ENCODE measurements at regions not wholly inside any gene's neighbourhood (a gene's known extent, or its start where the extent isn't known, plus 50 kb on each side); places are given as distances from the start of the nearest gene placed in this dataset.

DNA sequence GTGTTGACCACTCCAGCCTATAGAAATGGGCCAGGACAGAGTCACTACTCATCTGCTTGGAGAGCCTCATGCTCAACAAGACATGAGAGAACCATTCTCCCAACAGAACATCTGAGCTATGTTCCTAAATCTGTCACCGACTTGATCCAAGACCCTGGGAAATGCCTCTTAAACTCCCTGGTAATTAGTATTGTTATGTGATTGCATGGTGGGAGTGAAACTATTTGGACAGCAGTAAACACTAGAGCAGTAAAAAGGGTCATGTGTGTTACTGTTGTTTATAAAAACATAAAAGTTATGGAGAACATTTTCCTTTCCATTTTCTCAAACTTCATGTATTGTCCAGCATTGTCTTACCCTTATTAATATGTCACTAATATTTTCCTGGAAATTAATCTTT lies 369.8 kb upstream of the FAT3 start:
- no peak for FAIRE-seq

DNA sequence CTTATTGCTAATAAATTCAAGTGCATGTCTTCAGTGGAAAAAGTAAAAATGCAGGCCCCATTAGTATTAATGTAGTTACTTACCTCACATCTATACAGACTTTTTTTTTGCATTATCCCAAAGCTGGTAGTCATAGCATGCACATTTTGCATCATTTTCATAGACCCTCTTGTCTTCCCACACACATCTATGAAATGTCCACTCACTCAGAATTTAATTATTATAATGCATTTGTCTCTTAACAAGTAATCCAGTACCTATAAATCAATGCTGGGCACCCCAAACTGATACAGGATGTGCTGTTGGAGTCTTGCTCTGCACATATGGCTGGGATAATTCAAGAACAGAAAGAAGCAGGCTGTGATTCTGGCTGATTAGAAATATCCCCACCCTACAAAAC lies 370.4 kb upstream of the FAT3 start:
- FAIRE-seq: no peak

DNA sequence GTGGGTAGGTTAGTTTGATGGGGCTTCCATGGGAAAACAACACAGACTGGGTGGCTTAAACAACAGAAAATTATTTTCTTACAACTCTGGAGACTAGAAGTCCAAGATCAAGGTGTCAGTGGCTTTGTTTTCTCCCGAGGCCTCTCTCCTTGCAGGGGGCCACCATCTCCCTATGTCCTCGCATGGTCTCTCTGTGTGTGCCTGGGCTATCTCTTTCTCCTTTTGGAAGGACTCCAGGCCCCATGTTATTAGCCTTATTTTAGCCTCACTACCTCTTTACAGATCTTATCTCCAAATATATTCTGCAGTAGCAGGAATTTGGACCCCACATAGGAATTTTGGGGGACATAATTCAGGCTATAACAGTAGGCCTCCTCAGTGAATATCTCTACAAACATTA lies 372.7 kb upstream of the FAT3 start:
- FAIRE-seq: no peak

DNA sequence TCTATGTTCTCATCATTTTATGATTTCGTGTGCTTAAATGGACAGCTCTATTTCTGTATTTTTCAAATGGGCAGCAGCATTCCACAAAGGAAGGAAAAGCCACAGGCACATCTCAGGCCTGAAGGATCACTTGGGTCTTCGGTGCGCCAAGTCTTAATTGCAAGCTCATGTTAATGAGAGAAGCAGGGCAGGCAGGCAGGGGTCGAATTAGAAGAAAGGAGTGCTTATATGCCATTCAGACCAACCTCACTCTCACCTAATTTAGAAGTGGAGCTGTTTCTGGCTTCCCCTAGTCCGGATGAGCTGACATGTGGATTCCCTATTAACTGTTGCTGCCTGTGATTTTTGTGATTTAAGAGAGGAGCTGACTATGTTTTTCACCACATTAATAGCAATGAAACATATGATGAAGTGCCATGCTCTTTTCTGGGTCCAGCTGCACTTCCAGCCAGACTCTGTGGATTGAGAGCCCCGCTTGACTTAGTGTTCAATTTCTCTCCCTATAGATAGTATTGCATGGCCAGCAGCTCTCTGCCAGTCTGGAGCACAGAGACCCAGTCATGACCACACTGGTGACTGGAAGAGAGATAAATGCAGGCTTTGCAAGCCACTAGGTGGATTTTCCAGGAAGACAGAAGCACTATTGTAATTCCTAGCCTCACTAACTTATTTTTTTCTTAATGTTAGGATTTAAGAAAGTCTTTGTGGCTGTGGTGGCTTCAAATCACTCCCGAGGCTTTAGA lies 373.9 kb upstream of the FAT3 start:
- FAIRE-seq: no peak

DNA sequence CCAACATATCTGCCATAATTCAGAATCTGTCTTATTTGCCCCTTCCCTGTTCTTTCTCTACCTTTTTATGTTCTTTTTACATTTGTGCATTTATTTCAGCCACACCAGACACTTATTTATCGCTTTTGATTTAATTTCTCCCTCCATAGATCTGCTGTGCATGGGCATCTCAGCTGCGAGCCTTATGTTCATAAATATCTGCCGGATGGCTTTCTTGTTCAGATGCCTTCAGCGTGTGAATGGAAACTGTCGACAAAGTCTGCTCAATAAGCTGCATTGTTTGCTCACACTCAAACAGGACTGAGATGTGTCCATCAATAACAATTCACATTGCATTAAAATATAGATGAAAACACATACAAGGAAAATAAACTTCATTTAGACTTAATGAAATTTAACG lies 374.6 kb upstream of the FAT3 start:
- FAIRE-seq: no peak

DNA sequence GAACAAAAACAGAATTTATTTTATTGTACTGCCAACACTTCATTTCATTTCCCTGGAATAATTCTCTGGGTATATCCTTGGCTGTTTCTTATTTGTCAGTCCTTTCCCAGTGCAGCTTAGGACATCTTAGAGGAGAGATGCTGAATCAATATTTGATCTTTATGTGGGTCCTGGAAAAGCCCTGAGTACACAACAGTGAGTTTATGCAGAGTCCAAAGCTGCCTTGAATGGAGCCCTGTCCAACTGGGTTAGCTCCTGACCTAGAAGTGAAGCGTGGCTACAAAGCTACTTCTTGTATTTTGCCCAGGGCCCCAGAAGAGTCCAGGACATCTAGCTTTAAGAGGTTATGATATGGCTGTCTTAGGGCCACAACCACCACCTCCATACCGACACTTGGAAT lies 378.0 kb upstream of the FAT3 start:
- FAIRE-seq: no peak

DNA sequence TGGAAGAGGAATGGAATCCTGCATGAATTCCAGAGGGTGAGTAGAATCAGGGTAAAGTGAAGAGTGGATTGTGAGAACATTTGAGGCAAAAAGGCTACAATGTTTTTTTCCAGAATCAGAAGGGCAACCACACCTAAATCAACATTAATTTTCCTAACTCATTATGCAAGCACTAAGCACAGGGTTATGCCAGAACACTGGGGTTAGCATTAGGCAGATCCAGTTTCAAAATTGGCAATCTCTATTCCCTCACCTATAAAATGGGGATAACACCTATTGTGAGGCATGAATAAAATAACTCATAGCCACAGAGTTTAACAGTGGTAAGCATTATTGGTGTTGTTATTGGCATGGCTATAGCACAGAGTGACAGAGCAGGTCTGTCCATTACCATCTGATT lies 378.6 kb upstream of the FAT3 start:
- FAIRE-seq: no peak

DNA sequence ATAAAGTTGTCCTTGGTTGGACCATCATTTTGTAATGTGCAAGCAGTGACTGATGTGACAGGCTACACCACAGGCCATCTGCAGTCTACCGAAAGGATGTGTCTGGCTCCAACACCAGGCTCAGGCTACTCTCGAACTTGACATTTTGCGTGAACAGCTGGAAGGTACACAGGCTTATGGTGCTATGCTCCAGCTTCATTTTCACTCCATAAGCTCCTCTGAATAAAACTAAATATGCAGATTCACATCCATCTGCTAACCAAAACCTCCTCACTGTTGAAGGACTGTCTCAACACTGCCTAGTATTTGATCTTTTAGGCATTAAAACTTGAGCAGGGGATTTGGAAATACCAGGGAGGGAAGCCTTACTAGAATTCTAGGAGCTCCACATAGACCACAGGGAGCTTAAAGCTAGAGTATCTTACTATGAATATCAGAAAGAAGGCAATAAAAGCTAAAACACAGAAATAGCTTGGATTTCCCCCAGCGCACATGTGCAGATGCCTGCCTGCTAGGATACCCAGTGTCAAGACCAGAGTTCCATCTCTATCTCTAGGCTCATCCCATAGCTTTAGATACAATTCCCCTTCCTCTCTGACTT lies 383.9 kb upstream of the FAT3 start:
- FAIRE-seq: no peak

DNA sequence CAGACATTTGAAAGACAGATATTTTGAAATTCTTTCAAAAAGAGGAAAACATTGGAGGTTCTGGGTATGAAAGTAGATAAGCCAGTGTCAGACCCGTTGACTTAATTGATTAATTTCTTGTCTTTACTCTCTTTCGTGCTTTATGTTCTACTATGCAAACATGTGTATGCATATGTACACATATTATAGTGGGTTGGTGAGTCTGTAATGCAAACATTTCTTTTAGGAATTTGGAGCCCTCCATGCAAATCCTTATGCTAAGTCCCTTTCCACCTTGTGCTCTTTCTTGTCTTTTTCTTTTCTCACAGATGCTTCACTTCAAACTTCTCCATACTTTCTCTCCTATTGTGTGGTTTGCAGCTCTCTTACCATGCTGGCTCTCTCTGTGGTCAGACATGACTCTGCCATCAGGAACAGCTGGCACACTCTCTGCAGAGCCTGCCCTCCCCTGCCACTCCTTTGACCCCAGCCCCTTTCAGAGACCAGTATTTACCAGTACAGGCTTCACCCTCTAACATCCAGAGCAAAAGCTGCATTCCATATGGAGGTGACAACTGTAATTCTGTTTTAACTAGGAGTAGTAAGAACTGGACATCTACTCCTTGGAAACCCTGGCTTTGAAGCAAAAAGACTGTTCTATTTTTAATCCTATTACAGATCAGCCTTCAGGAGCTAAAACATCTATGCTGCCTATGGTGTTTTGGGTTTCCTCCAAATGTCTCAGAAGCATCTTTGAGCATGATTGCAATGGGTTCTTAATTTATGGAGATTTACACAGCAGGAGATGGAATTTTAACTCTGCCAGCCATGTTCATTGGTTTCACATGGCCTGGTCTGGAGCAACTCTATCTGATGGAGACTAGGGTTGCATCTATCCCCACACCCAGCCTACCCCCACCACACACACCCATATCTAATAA lies 386.9 kb upstream of the FAT3 start:
- FAIRE-seq: no peak

DNA sequence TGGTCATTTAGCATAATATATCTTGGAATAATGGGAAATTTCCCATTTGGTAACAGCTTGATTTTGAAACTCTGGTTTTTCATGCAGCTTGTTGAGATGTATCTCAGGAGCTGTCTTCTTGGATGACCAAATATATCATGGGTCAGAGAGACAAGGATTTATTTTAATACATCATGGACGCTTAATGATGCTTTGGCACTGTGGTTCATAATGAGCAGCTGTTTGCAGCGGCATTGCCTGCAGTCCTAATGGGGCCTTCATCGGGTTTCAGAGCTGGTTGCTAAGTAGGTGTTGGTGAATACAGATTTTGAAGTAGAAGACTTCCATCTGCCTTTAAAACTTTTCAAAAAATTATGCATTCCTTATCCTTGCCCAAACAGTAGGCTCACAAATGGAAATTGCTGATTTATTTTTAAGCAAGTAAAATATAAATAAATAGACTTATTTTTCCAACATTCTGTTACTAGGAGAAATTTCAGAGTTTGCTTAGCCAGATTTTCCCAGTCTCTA lies 389.5 kb upstream of the FAT3 start:
- FAIRE-seq: no peak

DNA sequence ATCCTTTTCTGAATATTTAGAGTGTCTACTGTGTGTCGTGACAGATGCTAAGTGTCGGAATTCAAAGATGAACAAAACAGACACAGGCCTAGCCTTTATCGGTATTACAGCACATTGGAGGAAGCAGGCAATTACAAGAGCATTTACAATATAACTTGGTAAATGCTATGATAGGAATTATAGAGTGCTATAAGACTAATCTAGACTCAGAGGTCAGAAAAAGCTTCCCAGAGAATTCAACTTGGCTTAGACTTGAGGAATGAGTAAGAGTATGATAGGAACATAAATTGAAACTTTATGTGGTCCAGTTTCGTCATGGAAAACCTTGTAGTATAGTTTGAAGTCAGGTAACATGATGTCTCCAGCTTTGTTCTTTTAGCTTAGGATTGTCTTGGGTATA lies 395.7 kb upstream of the FAT3 start:
- no peak for FAIRE-seq

DNA sequence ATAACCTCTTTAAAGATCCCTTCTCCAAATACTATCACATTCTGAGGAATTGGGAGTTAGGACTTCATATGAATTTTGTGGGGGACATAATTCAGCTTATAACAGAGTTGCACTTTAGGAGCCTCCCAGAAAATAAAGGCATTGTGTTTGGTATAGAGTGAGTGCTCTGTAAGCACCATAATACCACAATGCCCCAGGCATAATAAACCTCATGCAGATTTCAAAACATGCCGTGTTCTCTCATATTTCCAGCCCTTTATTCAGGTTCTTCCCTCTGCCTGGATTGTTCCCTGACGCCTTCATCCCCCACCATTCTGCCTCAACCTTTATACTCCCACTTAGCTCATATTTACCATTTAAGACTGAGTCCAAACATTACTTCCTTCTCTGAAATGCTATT lies 398.8 kb upstream of the FAT3 start:
- no peak for FAIRE-seq

DNA sequence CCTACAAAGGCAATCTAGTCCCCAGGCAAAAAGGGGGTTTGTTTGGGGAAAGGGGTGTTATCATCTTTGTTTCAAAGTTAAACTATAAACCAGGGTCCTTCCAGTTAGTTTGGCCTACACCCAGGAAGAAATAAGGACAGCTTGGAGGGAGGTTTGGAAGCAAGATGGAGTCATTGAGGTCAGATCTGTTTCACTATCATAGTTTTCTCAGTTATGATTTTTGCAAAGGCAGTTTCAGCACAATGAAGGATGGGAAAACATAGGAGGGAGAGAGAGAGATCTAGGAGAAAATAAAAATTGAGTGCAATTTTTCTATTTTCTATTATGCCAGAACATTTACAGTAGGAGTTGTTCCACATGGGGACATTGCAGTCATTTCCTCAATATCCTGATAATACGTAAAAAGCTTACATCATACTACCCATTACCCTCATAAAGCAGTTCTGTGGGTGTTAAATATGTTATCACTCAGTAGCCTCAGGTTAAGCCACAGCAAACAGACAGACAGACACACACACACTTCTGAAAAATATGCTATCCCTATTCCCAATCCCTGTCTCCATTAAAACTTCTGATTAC lies 401.3 kb upstream of the FAT3 start:
- FAIRE-seq: no peak

DNA sequence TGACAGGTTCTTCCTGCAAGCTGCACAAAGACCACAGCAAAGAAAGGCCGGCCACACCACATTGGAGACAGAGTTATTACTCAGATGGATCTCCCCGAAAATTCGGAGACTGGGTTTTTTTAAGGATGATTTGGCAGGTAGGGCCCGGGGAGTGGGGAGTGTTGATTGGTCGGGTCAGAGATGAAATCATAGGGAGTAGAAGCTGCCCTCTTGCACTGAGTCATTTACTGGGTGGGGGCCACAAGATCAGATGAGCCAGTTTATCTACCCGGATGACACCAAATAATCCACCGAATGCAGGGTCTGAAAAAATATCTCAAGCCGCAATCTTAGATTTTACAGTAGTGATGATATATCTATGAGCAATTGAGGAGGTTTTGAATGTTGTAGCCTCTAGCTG lies 401.8 kb upstream of the FAT3 start:
- FAIRE-seq: no peak

DNA sequence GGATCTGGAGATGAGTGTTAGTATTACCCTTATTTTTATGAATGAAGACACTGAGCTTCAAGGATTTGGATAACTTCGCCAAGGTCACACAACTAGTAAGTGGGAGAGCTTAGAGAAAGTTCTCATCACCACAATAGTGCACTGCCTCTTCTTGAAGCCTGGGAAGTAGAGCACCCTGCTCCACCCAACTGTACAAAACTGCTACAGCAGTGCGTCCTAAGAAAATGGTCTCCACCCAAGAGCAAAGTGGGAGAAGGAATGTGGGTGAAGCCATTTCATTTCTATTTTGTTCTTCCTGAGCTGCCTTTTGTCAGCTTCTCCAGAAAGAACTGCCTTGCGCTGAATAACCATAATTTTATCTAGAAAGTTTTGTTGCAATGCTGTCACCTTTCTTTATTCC lies 403.9 kb upstream of the FAT3 start:
- no peak for FAIRE-seq

DNA sequence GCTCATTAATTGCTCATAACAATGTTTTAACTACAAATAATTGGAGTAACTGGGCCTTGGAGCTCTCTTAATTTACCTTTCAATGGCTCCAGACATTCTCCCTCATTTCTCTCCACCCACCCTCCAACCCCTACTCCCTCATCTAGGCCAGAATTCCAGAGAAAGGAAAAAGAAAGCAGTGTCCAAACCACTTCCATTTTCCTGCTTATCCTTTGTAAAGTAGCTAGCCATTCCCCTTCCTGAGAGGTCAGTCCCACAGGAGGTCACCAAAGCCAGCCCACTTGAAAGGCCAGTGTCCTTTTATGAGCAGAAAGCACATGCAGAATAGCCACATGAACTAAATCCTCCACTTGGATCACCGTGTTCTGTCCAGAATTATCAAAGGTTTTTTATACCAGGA lies 404.8 kb upstream of the FAT3 start:
- FAIRE-seq: no peak

DNA sequence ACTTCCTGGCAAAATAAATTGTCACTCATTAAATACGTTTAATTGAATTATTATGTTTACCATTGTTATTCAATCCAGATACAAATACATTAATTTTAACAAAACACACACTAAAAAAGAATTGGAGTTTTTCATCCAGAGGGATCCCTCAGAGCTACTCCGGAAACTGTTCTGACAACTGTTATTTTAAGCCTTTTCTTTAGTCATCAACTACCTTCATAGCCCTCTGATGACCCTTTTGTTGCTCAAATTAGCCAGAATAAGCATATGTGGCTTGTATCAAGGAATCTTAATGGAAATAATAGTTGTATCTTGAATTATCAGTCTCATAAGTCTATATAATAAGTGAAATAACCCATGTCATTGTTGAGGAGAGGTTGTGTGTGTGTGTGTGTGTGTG lies 405.4 kb upstream of the FAT3 start:
- no peak for FAIRE-seq

DNA sequence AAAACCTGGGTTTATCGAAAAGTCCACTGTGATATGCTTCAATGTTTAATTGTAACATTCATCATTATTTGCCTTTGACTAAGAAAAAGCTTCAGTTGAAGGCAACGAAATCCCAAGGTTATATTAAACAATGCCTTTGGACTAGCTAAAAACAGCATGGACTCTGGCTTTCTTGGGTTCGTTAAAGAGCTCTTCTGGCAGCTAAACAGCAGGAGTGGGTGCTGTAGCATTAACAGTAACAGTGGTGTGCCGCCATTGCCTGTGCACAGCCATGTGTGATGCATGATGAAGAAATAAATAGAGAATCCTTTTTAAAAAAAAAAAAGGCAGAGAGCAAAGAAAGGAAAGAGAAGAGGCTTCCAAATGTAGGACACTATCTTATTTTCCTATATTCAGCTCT lies 406.6 kb upstream of the FAT3 start:
- no peak for FAIRE-seq

DNA sequence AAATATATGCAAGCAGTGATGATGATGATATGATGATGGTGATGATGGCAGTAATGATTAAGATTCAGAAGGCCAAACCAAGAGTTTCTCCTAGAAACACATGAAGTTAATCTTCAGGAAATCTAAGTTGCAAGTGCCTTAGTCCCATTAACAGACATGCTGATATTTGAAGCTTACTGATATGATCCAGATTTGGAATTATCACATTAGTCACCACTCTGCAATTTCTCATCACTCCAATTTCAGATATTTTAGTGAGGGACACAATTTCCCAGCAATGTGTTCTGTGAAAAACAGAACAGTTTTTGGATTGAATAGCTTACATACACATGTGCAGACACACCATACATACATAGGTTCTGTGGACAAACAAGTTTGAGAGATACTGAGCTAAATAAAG lies 411.4 kb upstream of the FAT3 start:
- FAIRE-seq: no peak

DNA sequence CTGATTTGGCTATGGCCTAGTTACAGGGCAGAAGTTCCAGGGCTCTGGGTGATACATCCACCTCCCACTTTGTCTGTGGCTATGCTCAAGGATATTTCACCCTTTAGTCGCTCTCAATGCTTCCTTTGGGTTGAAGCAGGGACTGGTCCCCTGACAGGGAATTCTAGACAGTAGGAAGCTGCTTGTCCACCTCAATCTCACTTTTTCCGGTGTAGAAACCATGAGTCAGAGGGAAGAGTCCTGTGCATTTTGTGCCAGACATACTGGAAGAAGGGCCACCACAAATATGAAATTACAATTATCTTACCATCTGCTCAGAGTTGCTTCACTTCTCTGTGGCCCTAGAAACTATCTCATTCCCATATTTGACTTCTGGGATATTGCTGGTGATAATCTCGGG lies 413.7 kb upstream of the FAT3 start:
- no peak for FAIRE-seq

DNA sequence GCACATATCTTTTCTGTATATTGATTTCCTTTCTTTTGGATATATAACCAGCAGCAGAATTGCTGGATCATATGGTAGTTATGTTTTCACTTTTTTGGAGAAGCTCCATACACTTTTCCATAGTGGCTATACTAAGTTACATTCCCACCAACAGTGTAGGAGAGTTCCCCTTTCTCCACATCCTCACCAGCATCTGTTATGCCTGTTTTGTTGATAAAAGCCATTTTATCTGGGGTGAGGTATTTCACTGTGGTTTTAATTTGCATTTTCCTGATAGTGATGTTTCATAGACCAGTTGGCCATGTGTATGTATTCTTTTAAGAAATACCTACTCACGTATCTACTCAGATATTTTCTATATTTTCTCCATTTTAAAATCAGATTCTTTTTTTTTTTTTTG lies 419.3 kb upstream of the FAT3 start:
- no peak for FAIRE-seq

DNA sequence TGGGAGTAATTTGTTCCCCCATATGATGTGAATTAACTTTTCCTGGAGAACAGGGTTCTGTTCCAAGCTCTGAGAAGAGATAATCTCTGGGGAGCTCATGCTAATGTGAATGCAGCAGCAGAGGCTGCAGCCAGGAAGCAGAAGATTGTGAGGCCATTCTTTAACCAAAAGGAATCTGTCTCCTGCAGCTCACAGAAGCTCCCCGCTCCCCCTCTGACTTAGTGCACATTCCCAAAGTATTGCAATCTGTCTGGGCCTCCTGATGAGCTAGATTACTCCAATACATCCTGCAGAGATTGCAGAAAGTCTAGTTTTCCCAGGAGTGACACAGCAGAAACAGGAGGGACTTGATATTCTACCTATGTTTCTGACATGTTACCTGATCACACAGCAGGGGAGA lies 420.6 kb upstream of the FAT3 start:
- FAIRE-seq: no peak

DNA sequence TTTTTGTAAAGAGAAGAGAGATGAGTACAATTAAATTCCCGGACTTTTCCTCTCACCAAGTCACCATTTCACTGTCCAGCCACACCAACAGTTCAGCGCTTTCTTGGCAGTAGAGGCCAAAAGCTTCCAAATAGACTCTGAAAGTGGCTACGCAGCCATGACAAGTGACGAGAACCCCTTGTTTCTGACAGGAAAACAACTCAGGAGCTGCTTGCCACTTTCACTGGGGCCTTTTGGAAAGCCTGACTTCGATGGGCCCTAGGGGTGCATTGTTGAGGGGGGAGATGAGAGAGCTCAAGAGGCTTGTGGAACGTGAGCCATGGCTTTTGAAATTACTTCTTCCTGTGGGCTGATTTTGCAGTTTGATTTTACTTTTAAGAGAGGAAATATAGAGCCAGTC lies 422.1 kb upstream of the FAT3 start:
- no peak for FAIRE-seq

Data from TTC549 (cell line).